ENCODE measurements at regions not wholly inside any gene's neighbourhood (a gene's known extent, or its start where the extent isn't known, plus 50 kb on each side); places are given as distances from the start of the nearest gene placed in this dataset.
"Not testable (repeated sequence)": the region's sequence is repeated elsewhere in the genome, so short reads cannot be mapped to it uniquely, and the experiment has no call there.

GRCh38 chr10:4635883-4636282 lies 190.1 kb upstream of the AKR1E2 start:
- DNase-seq (ENCODE audit: low spot score), result no peak

- no peak for DNase-seq (ENCODE audit: low spot score)
Observed at GRCh38 chr10:4635388-4635787, 190.6 kb upstream of the AKR1E2 start.

- DNase-seq (ENCODE audit: low spot score), result no peak
Observed at GRCh38 chr10:4633776-4634175, 192.2 kb upstream of the AKR1E2 start.

- no peak for DNase-seq (ENCODE audit: low spot score)
Observed at GRCh38 chr10:4633186-4633585, 192.8 kb upstream of the AKR1E2 start.

- DNase-seq (ENCODE audit: low spot score), result no peak
Observed at GRCh38 chr10:4632757-4633156, 193.2 kb upstream of the AKR1E2 start.

- no peak for DNase-seq (ENCODE audit: low spot score)
Observed at GRCh38 chr10:4626919-4627318, 199.1 kb upstream of the AKR1E2 start.

- no peak for DNase-seq (ENCODE audit: low spot score)
Observed at GRCh38 chr10:4623757-4624420, 202.1 kb upstream of the AKR1E2 start.

- DNase-seq (ENCODE audit: low spot score), result no peak
Observed at GRCh38 chr10:4623200-4623599, 202.8 kb upstream of the AKR1E2 start.

GRCh38 chr10:4622384-4622783 lies 203.6 kb upstream of the AKR1E2 start:
- DNase-seq (ENCODE audit: low spot score), result no peak

GRCh38 chr10:4617589-4617988 lies 208.4 kb upstream of the AKR1E2 start:
- no peak for DNase-seq (ENCODE audit: low spot score)

- no peak for DNase-seq (ENCODE audit: low spot score)
Observed at GRCh38 chr10:4615042-4615441, 211.0 kb upstream of the AKR1E2 start.

GRCh38 chr10:4609251-4609650 lies 216.8 kb upstream of the AKR1E2 start:
- DNase-seq (ENCODE audit: low spot score), result no peak

- no peak for DNase-seq (ENCODE audit: low spot score)
Observed at GRCh38 chr10:4607681-4608080, 218.3 kb upstream of the AKR1E2 start.

- DNase-seq (ENCODE audit: low spot score), result no peak
Observed at GRCh38 chr10:4606856-4607636, 219.0 kb upstream of the AKR1E2 start.

- DNase-seq (ENCODE audit: low spot score), result no peak
Observed at GRCh38 chr10:4602764-4603491, 223.1 kb upstream of the AKR1E2 start.

GRCh38 chr10:4599471-4599870 lies 226.5 kb upstream of the AKR1E2 start:
- no peak for DNase-seq (ENCODE audit: low spot score)

- DNase-seq (ENCODE audit: low spot score), result not testable (repeated sequence)
Observed at GRCh38 chr10:4597898-4598297, 228.1 kb upstream of the AKR1E2 start.

- no peak for DNase-seq (ENCODE audit: low spot score)
Observed at GRCh38 chr10:4596951-4597350, 229.1 kb upstream of the AKR1E2 start.

GRCh38 chr10:4595719-4596319 lies 230.2 kb upstream of the AKR1E2 start:
- DNase-seq (ENCODE audit: low spot score), result no peak

- DNase-seq (ENCODE audit: low spot score), result no peak
Observed at GRCh38 chr10:4590807-4591206, 235.2 kb upstream of the AKR1E2 start.

- no peak for DNase-seq (ENCODE audit: low spot score)
Observed at GRCh38 chr10:4588824-4589223, 237.2 kb upstream of the AKR1E2 start.

GRCh38 chr10:4587466-4587865 lies 238.5 kb upstream of the AKR1E2 start:
- DNase-seq (ENCODE audit: low spot score), result no peak

- DNase-seq (ENCODE audit: low spot score), result no peak
Observed at GRCh38 chr10:4586776-4587175, 239.2 kb upstream of the AKR1E2 start.
